Fibroblast of skin of abdomen (primary cell): ENCODE measurements at regions not wholly inside any gene's neighbourhood (a gene's known extent, or its start where the extent isn't known, plus 50 kb on each side); places are given as distances from the start of the nearest gene placed in this dataset.
"Not testable (repeated sequence)": the region's sequence is repeated elsewhere in the genome, so short reads cannot be mapped to it uniquely, and the experiment has no call there.

Source experiments
- DNase-seq: peaks from one replicate; pipeline ENCODE4 v3.0.0-alpha.2; 2013

- no peak for DNase-seq
Observed at GRCh38 chr2:190005513-190005912, 57.0 kb downstream of the MSTN start.

DNA sequence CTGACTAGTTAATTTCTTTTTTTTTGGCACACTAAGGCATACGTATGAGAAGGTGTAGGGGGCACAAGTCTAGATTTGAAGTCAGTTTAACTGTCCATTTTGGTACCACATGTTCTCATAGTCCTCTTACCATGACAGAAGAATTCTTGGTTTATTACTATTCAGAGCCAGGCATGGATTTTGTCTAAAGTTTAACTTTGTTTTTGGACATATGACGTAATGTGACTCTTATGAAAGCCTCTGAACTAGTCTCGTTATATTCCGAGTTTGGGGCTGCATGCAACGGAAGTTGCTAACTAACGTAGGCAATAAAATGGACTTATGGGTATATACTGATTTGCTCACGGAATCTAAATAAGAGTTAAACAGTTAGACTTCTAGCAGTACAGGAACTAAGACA lies 62.9 kb downstream of the MSTN start:
- no peak for DNase-seq

DNA sequence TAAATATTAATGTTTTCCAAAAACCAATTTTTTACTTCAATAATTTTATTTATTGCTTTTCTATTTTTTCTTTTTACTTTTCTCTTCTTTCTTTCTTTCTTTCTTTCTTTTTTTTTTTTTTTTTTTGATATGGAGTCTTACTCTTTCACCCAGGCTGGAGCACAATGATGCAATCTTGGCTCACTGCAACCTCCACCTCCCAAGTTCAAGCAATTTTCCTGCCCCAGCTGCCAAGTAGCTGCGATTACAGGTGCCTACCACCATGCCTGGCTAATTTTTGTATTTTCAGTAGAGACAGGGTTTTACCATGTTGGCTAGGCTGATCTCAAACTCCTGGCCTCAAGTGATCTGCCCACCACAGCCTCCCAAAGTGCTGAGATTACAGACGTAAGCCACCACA lies 63.9 kb downstream of the MSTN start:
- not testable (repeated sequence) for DNase-seq

GRCh38 chr2:189997016-189997415 lies 65.5 kb downstream of the MSTN start:
- DNase-seq: no peak

- DNase-seq: no peak
Observed at GRCh38 chr2:189995679-189996078, 66.8 kb downstream of the MSTN start.

DNA sequence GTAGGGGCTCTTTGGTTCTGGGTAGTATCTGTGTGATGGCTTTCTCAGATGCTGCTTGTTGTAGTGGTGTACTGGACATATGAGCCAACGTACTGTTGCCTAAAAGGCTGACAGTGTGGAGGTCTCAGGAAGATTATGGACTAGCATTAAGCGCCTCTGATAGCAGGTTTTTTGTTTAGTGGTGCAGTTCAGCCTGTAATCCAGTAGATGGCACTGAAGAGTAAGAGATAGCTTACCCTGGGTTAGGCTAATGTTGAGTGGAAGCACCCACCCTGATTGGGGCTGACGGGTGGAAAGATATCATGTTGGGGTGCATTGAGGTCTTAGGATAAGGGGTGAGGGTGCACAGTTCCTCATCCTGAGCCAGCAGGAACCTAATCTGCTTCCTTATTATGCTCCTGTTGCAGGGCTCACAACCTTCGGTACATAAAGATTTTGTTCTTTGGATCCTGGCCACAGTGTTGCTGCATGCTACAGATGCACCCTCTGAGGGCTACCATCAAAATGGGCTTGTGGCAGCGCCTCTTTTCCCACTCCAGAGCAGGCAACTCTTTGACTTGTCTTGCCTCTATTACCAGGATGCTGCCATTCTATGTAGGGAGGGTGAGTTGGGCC lies 79.6 kb downstream of the MSTN start:
- no peak for DNase-seq

DNA sequence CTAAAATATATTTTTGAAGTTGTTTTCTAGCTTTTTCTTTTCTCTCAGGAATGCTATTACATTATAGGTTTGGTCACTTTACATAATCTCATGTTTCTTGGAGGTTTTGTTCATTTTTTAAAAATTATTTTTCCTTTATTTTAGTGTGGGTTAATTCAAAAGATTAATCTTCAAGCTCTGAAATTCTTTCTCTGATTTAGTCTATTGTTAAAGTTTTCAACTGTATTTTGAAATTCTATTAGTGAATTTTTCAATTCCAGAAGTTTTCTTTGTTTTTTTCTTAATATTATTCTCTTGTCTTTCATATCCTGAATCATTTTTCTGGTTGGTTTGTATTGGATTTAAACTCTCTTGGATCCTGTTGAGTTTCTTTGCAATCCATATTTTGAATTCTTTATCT lies 80.4 kb downstream of the MSTN start:
- DNase-seq: no peak

GRCh38 chr2:189976488-189976887 lies 86.0 kb downstream of the MSTN start:
- DNase-seq: not testable (repeated sequence)

GRCh38 chr2:189960346-189960745 lies 102.2 kb downstream of the MSTN start:
- DNase-seq: no peak

GRCh38 chr2:189959450-189959849 lies 103.1 kb downstream of the MSTN start:
- DNase-seq: no peak

DNA sequence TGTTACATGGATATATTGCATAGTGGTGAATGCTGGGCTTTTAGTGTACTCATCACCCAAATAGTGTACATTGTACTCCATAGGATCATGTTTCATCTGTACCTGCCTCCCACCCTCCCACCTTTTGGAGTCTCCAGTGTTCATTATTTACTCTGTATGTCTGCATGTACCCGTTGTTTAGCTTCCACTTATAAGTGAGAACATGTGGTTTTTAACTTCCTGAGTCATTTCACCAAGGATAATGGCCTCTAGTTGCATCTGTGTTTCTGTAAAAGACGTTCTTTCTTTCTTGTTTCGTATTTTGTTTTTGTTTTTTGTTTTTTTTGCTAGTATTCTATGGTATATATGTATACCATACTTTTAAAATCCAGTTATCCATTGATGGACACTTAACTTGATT lies 107.5 kb downstream of the MSTN start:
- DNase-seq: no peak

DNA sequence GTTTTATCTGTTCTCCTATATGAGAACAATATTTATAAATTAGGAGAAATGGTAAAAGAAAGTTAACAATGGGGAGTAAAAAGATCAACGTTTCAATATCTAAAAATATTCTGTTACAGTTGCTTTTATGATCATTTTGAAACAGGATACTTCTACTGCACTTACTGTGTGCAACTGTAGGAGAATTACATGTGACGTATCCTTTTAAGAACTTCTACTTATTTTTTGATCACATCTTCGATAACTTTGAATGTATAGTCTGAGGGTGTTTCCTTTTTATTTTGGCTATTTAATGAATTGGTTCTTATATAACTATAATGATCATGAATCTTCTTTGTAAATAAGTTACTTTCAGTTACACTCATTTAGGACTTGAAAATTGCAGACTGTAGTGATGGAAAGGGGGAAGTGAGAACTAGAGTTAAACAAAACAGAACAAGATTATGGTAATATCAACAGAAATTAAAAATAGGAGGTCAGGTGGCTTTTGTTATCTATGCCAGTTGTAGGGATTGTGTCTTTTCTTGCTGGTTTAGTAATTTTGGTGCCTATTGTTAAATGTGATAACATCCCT lies 109.9 kb downstream of the MSTN start:
- no peak for DNase-seq

DNA sequence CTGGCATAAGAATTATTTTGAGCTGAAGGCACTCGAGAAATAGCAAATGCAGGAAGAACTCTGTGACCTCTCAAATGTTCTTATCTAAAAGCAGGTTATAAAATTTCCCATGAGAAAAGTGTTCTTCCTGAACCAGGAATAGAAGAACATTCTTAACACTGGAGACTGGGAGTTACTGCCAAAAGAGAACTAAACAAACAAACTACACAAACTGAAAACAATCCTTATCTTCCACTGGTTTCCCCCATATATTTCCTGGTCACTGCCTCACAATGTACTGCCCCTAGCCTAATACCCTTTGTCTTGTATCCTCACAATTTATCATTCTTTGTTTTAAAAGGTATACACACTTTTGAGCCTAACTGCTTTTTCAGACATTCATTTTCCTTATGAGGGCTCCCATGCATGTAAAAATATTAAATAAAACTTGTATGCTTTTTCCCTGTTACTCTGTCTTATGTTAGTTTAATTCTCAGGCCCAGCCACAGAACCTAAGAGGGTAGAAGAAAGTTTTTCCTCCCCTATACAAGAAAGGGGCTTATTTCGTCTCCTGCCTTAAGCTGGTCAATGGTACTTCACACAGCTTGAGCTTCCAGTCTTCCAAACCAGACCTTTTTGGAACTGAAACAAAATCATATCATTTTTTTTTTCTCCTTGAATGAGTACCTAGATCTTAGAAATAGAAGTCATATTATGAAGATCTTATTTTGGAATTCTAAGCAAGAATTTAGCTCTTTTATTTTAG lies 110.6 kb downstream of the MSTN start:
- no peak for DNase-seq

DNA sequence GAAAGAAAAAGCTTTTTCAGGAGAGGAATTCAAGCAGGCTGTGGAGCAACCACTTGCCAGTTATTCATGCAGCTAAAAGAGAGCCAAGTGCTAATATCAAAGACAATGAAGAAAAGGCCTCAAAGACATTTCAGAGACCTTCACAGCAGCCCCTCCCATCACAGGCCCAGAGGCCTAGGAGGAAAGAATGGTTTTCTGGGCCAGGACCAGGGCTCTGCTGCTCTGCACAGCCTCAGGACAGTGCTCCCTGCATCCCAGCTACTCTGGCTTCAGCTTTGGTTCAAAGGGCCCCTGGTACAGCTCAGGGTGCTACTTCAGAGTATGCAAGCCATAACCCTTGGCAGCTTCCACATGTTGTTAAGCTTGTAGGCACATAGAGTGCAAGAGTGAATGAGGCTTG lies 119.5 kb downstream of the MSTN start:
- DNase-seq: no peak

DNA sequence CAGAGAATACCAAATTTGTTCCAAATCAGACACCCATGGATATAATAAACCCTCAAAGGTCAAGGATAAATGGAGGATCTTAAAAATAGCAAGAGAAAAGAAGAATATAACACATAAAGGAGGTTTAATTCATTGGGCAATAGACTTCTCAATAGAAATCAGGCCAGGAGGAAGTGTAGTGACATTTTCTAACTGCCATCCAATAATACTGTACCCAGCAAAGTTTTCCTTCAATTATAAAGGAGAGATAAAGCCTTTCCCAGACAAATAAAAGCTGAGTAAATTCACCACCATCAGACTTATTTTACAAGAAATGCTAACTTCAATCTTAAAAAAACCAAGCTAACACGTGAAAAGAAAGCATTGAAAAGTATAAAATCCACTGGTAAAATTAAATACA lies 121.6 kb downstream of the MSTN start:
- no peak for DNase-seq

- DNase-seq: no peak
Observed at GRCh38 chr2:189937691-189938090, 124.8 kb downstream of the MSTN start.

- peak; percentile 92 for DNase-seq
Observed at GRCh38 chr2:189933911-189934399, 128.6 kb downstream of the MSTN start.

GRCh38 chr2:189933041-189933440 lies 129.5 kb downstream of the MSTN start:
- no peak for DNase-seq

DNA sequence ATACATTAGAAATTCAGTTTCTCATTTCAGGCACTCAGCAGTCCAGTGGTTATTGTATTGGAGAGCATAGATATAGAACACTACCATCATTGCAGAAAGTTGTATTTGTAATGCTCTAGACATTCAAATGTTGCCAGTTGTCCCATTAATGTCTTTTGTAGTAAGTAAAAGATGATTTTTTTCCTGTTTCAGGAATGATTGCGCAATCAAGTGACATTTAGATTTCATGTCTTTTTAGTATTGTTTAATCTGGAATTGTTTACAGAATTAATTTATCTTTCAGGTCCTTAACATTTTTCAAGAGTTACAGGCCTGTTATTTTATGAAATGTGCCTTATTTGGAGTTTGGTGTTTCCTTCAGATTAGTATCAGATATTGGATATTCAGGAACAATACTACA lies 134.7 kb downstream of the MSTN start:
- peak; percentile 5 for DNase-seq
